Mucosa of descending colon (tissue), 3 donors: ENCODE measurements at regions not wholly inside any gene's neighbourhood (a gene's known extent, or its start where the extent isn't known, plus 50 kb on each side); places are given as distances from the start of the nearest gene placed in this dataset.

Source experiments
- ATAC-seq: fragments of 200-7000 bp; cut with Tn5 transposase; one replicate; pipeline ENCODE4 v1.9.1; 2020; ENCODE audit warnings: mild to moderate bottlenecking, moderate library complexity
- DNase-seq, 3 donors: peaks; one replicate each; pipeline ENCODE4 v3.0.0-alpha.2; 2020
- H3K36me3 ChIP-seq: fragments of 200-600 bp; one replicate; pipeline ENCODE4 v1.8.0; 2021; ENCODE audit warnings: low read depth, mild to moderate bottlenecking
- H3K4me1 ChIP-seq: fragments of 200-600 bp; one replicate; pipeline ENCODE4 v1.8.0; 2021; ENCODE audit warnings: low read depth, mild to moderate bottlenecking
- H3K4me3 ChIP-seq: fragments of 200-600 bp; one replicate; pipeline ENCODE4 v1.8.0; 2021; ENCODE audit warnings: mild to moderate bottlenecking
- H3K9me3 ChIP-seq: fragments of 200-600 bp; one replicate; pipeline ENCODE4 v1.8.0; 2021; ENCODE audit warnings: mild to moderate bottlenecking
- CTCF ChIP-seq: fragments of 200-600 bp; IDR thresholded peaks from one replicate; pipeline ENCODE4 v1.8.0; 2022; ENCODE audit warnings: antibody characterized with exemption, mild to moderate bottlenecking
- intact Hi-C, 2 donors: fragments of 100-400 bp; cut with DNase I in 1 of 2; cut with micrococcal nuclease in 1 of 2; formaldehyde crosslinking; loops; one replicate each; pipeline versions ENCODE4 v1.11.0 to v1.11.1; 2022; cut with DNase I, micrococcal nuclease
- donor health status: DM: no; HTN: no; CAD: no; lungs with moderate emphysema.
- donor health status: DM: no; HTN: no; CAD: no.
- donor health status: DM: no; HTN: yes; CAD: no.

- no peak for ATAC-seq
These were observed 2183.4 kb upstream of the ACO1 start for GRCh38 chr9:30201024-30201423.

GRCh38 chr9:30235068-30235467 lies 2149.4 kb upstream of the ACO1 start:
- Histone ChIP-seq H3K9me3 (no peaks in the 10 kb centered on the region), H3K36me3 (no peaks in the 10 kb centered on the region), H3K4me1 (no peaks in the 10 kb centered on the region), H3K4me3 (no peak overlapping the region)
- TF ChIP-seq CTCF = no peak
- no peak for ATAC-seq
- intact Hi-C loops = no loop called here
- no peak for DNase-seq

More at GRCh38 chr9:30201024-30201423, 2183.4 kb upstream of the ACO1 start:
- Histone ChIP-seq H3K9me3 (no peaks in the 10 kb centered on the region), H3K36me3 (no peaks in the 10 kb centered on the region), H3K4me3 (no peak overlapping the region), H3K4me1 (no peaks in the 10 kb centered on the region)
- TF ChIP-seq CTCF = no peak
- intact Hi-C loops = no loop called here
- DNase-seq = no peak

- no peak for DNase-seq
- no peak overlapping the region for H3K4me3 ChIP-seq
- TF ChIP-seq CTCF = no peak
- intact Hi-C loops = no loop called here
- no peaks in the 10 kb centered on the region for H3K4me1 ChIP-seq
- H3K9me3 ChIP-seq = no peaks in the 10 kb centered on the region
- ATAC-seq = no peak
- H3K36me3 ChIP-seq = no peaks in the 10 kb centered on the region
These were observed 2148.9 kb upstream of the ACO1 start for GRCh38 chr9:30235564-30235963.

GRCh38 chr9:30239878-30240277 lies 2144.6 kb upstream of the ACO1 start:
- DNase-seq = no peak

GRCh38 chr9:30243467-30243866 lies 2141.0 kb upstream of the ACO1 start:
- no peak for TF ChIP-seq CTCF
- H3K4me3 ChIP-seq = no peak overlapping the region
- H3K9me3 ChIP-seq = no peaks in the 10 kb centered on the region
- no peaks in the 10 kb centered on the region for H3K4me1 ChIP-seq
- ATAC-seq (no peak), DNase-seq (no peak)
- intact Hi-C loops = no loop called here
- H3K36me3 ChIP-seq = no peaks in the 10 kb centered on the region

More at GRCh38 chr9:30239878-30240277, 2144.6 kb upstream of the ACO1 start:
- ATAC-seq = no peak
- Histone ChIP-seq H3K36me3 (no peaks in the 10 kb centered on the region), H3K4me1 (no peaks in the 10 kb centered on the region), H3K4me3 (no peak overlapping the region), H3K9me3 (no peaks in the 10 kb centered on the region)
- intact Hi-C loops = no loop called here
- no peak for TF ChIP-seq CTCF

GRCh38 chr9:30244877-30245276 lies 2139.6 kb upstream of the ACO1 start:
- TF ChIP-seq CTCF = no peak
- ATAC-seq (no peak), DNase-seq (no peak)
- intact Hi-C loops = no loop called here
- no peaks in the 10 kb centered on the region for H3K36me3 ChIP-seq
- no peak overlapping the region for H3K4me3 ChIP-seq
- no peaks in the 10 kb centered on the region for H3K9me3 ChIP-seq
- H3K4me1 ChIP-seq = no peaks in the 10 kb centered on the region
